PC-9 (cell line): ENCODE measurements at regions not wholly inside any gene's neighbourhood (a gene's known extent, or its start where the extent isn't known, plus 50 kb on each side); places are given as distances from the start of the nearest gene placed in this dataset.
"Not testable (repeated sequence)": the region's sequence is repeated elsewhere in the genome, so short reads cannot be mapped to it uniquely, and the experiment has no call there.

Experiments used
- BruUV-seq: library from RNA; stranded (reverse); fragments of 400-500 nt; replicated peaks from 2 replicates; lab custom pipeline; 2021; lab: Mats Ljungman, UMichigan
- CTCF ChIA-PET: fragments of 300-600 bp; sonication (Branson Sonifier 250); formaldehyde crosslinking; loops from one replicate; lab custom pipeline; 2022; ENCODE audit warnings: antibody characterized with exemption; lab: Charles Lee
- POLR2A ChIA-PET: fragments of 300-600 bp; sonication (Branson Sonifier 250); formaldehyde crosslinking; loops from one replicate; lab custom pipeline; 2022; ENCODE audit warnings: antibody characterized with exemption; ENCODE audit not compliant: unreplicated experiment; lab: Charles Lee
- DNase-seq, 2 experiments: peaks; one replicate each; pipeline versions ENCODE4 v3.0.0 to v3.0.0-alpha.2; 2015 to 2022; ENCODE audit warnings: mixed read lengths in 1 of 2
- H2AFZ ChIP-seq: fragments of 200-600 bp; sonication (generic); 2 replicates; pipeline ENCODE4 v1.8.1; 2017; ENCODE audit warnings: antibody characterized with exemption
- H3F3A ChIP-seq: fragments of 200-600 bp; sonication (generic); 2 replicates; pipeline ENCODE4 v1.8.1; 2017; ENCODE audit warnings: antibody characterized with exemption, mild to moderate bottlenecking, low read depth; ENCODE audit not compliant: insufficient read depth
- H3K27ac ChIP-seq: fragments of 200-600 bp; sonication (generic); 2 replicates; pipeline ENCODE4 v1.6.1; 2016; ENCODE audit warnings: mixed run types
- H3K27me3 ChIP-seq: fragments of 200-600 bp; sonication (generic); 2 replicates; pipeline ENCODE4 v1.6.1; 2016; ENCODE audit warnings: low read depth, mixed run types; ENCODE audit not compliant: insufficient read depth
- H3K36me3 ChIP-seq: fragments of 200-600 bp; sonication (generic); 2 replicates; pipeline ENCODE4 v1.6.1; 2016; ENCODE audit warnings: low read depth, mixed run types
- H3K4me1 ChIP-seq: fragments of 200-600 bp; sonication (generic); replicated peaks from 2 replicates; pipeline ENCODE4 v1.6.1; 2016; ENCODE audit warnings: mixed run types; ENCODE audit not compliant: insufficient read depth
- H3K4me2 ChIP-seq: fragments of 200-600 bp; sonication (generic); 2 replicates; pipeline ENCODE4 v1.6.1; 2017; ENCODE audit warnings: mixed run types
- H3K4me3 ChIP-seq: fragments of 200-600 bp; sonication (generic); 2 replicates; pipeline ENCODE4 v1.6.1; 2016; ENCODE audit warnings: mixed run types
- H3K79me2 ChIP-seq: fragments of 200-600 bp; sonication (generic); 2 replicates; pipeline ENCODE4 v1.6.1; 2017; ENCODE audit warnings: low read depth, mixed run types
- H3K9me2 ChIP-seq: fragments of 200-600 bp; sonication (generic); 2 replicates; pipeline ENCODE4 v1.8.1; 2017; ENCODE audit warnings: mild to moderate bottlenecking; ENCODE audit not compliant: insufficient read depth
- H3K9me3 ChIP-seq: fragments of 200-600 bp; sonication (generic); 2 replicates; pipeline ENCODE4 v1.8.1; 2016; ENCODE audit warnings: low read depth; ENCODE audit not compliant: insufficient read depth
- H4K20me1 ChIP-seq: fragments of 200-600 bp; sonication (generic); 2 replicates; pipeline ENCODE4 v1.8.1; 2017; ENCODE audit not compliant: insufficient read depth
- EZH2 ChIP-seq: fragments of 200-600 bp; sonication (generic); IDR thresholded peaks from 2 replicates; pipeline ENCODE4 v1.8.0; 2017; ENCODE audit warnings: antibody characterized with exemption, low read depth
- intact Hi-C: fragments of 100-400 bp; cut with micrococcal nuclease; formaldehyde crosslinking; loops from one replicate; pipeline ENCODE4 v1.10.0; 2022; ENCODE audit not compliant: unreplicated experiment
- TF ChIP-seq, protein P1 (sequence below): fragments of 200-600 bp; sonication (generic); conservative IDR thresholded peaks from 2 replicates; pipeline ENCODE4 v1.6.1; 2017; ENCODE audit warnings: mixed run types, antibody characterized with exemption, mild to moderate bottlenecking, moderate library complexity

DNA sequence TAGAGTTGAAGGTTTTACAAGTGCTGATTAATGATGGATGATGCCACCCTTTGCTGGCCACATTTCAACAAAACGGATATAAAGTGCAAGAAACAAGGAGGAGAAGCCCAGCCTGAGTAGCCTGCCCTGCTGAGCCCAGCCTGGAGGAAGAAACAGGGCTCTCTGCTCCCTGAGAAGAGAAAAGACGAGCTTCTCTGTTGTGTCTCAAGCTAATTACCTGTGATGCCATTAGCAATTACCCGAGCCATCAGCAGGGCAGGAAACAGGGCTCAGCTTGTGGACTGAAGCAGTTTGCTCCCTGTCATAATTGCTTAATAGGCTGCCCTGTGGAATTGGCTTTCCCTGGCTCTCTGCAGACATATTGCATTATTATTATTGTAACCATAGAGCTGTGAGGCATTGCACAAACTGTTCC is 709.3 kb upstream of the AUTS2 start:
- TF ChIP-seq, protein P1, sequence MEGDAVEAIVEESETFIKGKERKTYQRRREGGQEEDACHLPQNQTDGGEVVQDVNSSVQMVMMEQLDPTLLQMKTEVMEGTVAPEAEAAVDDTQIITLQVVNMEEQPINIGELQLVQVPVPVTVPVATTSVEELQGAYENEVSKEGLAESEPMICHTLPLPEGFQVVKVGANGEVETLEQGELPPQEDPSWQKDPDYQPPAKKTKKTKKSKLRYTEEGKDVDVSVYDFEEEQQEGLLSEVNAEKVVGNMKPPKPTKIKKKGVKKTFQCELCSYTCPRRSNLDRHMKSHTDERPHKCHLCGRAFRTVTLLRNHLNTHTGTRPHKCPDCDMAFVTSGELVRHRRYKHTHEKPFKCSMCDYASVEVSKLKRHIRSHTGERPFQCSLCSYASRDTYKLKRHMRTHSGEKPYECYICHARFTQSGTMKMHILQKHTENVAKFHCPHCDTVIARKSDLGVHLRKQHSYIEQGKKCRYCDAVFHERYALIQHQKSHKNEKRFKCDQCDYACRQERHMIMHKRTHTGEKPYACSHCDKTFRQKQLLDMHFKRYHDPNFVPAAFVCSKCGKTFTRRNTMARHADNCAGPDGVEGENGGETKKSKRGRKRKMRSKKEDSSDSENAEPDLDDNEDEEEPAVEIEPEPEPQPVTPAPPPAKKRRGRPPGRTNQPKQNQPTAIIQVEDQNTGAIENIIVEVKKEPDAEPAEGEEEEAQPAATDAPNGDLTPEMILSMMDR = no peak
- no peak for TF ChIP-seq EZH2
- POLR2A ChIA-PET = no interaction called here

DNA sequence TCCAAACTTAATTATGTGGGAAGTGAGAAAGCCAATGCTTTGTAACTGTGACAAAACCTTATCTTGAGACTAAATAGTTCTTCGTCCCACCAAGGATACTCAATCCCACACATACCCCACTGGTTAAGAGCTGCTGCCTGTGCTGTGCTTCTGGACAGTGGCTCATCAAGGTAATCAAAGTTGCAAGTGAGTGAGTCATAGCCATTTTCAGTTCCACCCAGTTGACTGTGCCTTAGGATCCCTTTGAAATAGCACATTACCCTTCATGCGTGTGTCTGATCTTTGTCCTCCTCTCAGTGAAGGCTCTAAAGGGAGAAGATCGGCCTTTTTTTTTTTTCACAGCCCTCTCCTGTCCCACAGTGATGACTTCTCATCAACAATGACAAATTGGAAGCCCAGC is 706.0 kb upstream of the AUTS2 start:
- Histone ChIP-seq H3K9me2 (no peaks in the 10 kb centered on the region), H3K36me3 (no peaks in the 10 kb centered on the region), H3K4me2 (peak overlapping the region; percentile 41), H3K4me3 (no peak overlapping the region), H3K79me2 (no peaks in the 10 kb centered on the region), H3F3A (no peaks in the 10 kb centered on the region), H3K27ac (peak overlapping the region; percentile 66), H2AFZ (no peak overlapping the region), H4K20me1 (no peaks in the 10 kb centered on the region), H3K9me3 (no peaks in the 10 kb centered on the region), H3K4me1 (peaks cover 13% of the 10 kb centered on the region; the same call in 1 of the 2 replicates), H3K27me3 (no peaks in the 10 kb centered on the region)
- DNase-seq = peak in 1 of 2 experiments; percentile 89
- BruUV-seq = no TSS peak
- intact Hi-C loops = no loop called here
- ChIA-PET POLR2A (no interaction called here), CTCF (no interaction called here)
- TF ChIP-seq EZH2 = no peak
- TF ChIP-seq, protein P1 = no peak

More for the DNA sequence above, 709.3 kb upstream of the AUTS2 start:
- Histone ChIP-seq H4K20me1 (no peaks in the 10 kb centered on the region), H3F3A (no peaks in the 10 kb centered on the region), H3K4me2 (no peak overlapping the region), H3K4me1 (peaks cover 13% of the 10 kb centered on the region; the same call in 1 of the 2 replicates), H3K9me2 (no peaks in the 10 kb centered on the region), H3K27me3 (no peaks in the 10 kb centered on the region), H2AFZ (no peak overlapping the region), H3K27ac (no peak overlapping the region), H3K9me3 (no peaks in the 10 kb centered on the region), H3K79me2 (no peaks in the 10 kb centered on the region), H3K4me3 (no peak overlapping the region), H3K36me3 (no peaks in the 10 kb centered on the region)
- DNase-seq = no peak
- BruUV-seq = no TSS peak
- CTCF ChIA-PET = no interaction called here
- intact Hi-C loops = no loop called here

DNA sequence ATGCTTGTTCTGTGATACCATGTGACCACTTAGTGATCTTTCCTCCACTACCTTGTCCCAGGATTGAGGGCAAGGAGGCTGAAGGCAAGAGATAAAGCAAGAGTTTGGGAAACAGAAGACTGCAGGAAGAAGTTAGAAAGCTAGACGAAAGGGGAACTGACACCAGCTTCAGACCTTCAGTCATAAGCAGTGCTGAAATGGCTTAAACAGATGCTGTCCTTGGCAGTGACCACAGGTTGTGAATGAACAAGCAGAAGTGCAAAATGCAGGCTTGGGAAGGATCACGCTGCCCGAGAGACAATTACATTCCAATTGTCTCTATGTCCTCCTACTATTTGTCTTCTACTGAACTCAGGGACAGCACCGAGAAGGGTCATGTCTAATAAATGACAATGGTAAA is 704.9 kb upstream of the AUTS2 start:
- no TSS peak for BruUV-seq
- DNase-seq = no peak
- TF ChIP-seq, protein P1 = no peak
- TF ChIP-seq EZH2 = no peak
- H3K9me2 ChIP-seq = no peaks in the 10 kb centered on the region
- H3K27me3 ChIP-seq = no peaks in the 10 kb centered on the region
- no peak overlapping the region for H3K27ac ChIP-seq
- no peaks in the 10 kb centered on the region for H3K79me2 ChIP-seq
- no peaks in the 10 kb centered on the region for H3K36me3 ChIP-seq
- intact Hi-C loops = no loop called here
- no peak overlapping the region for H2AFZ ChIP-seq
- peaks cover 13% of the 10 kb centered on the region; the same call in 1 of the 2 replicates for H3K4me1 ChIP-seq
- no peaks in the 10 kb centered on the region for H4K20me1 ChIP-seq
- no peaks in the 10 kb centered on the region for H3F3A ChIP-seq
- no peak overlapping the region for H3K4me2 ChIP-seq
- H3K4me3 ChIP-seq = no peak overlapping the region
- POLR2A ChIA-PET = no interaction called here
- H3K9me3 ChIP-seq = no peaks in the 10 kb centered on the region
- CTCF ChIA-PET = no interaction called here

DNA sequence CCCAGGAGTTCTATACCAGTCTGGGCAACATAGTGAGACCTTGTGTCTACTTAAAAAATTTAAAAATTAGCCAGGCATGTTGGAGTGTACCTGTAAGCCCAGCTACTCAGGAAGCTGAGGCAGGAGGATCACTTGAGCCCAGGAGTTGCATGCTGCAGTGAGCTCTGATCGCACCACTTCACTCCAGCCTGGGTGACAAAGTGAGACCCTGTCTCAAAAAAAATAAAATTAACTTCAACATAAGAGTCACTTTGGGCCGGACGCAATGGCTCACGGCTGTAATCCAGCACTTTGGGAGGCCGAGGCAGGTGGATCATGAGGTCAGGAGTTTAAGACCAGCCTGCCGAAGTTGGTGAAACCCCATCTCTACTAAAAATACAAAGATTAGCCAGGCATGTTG is 699.1 kb upstream of the AUTS2 start:
- BruUV-seq, H3K27me3 ChIP-seq, DNase-seq, H3K36me3 ChIP-seq, CTCF ChIA-PET, H3K4me2 ChIP-seq, H3K79me2 ChIP-seq, H3K4me1 ChIP-seq, intact Hi-C loops, H3K27ac ChIP-seq, H3K9me2 ChIP-seq, POLR2A ChIA-PET, H4K20me1 ChIP-seq, H3K4me3 ChIP-seq, H3K9me3 ChIP-seq, H2AFZ ChIP-seq, H3F3A ChIP-seq: not testable (repeated sequence)
